Kidney (tissue), 13 donors: ENCODE measurements at regions not wholly inside any gene's neighbourhood (a gene's known extent, or its start where the extent isn't known, plus 50 kb on each side); places are given as distances from the start of the nearest gene placed in this dataset.

Experiments
- DNase-seq, 5 donors: peaks; one replicate each; pipeline ENCODE4 v3.0.0-alpha.2; 2013 to 2020
- FAIRE-seq: peaks from 2 replicates; lab custom pipeline; 2012; peaks lifted over from hg19 to GRCh38; lab: Jason Lieb, UNC
- H3K27ac ChIP-seq, 2 donors: one replicate each; pipeline ENCODE4 v1.7.0; 2013; ENCODE audit warnings: low read depth in 2 of 2, low read length in 2 of 2, inconsistent platforms in 1 of 2
- H3K27me3 ChIP-seq: one replicate; pipeline ENCODE4 v1.7.1; 2013; ENCODE audit warnings: low read length, inconsistent platforms; ENCODE audit not compliant: control insufficient read depth, insufficient read depth
- H3K36me3 ChIP-seq, 3 donors: one replicate each; pipeline versions ENCODE4 v1.7.0 to v1.7.1; 2013; ENCODE audit warnings: low read length in 3 of 3, control low read depth in 1 of 3, inconsistent platforms in 1 of 3; ENCODE audit not compliant: insufficient read depth in 3 of 3, control insufficient read depth in 2 of 3
- H3K4me1 ChIP-seq, 3 donors: one replicate each; pipeline versions ENCODE4 v1.7.0 to v1.7.1; 2013; ENCODE audit warnings: low read length in 3 of 3, inconsistent platforms in 1 of 3, low read depth in 1 of 3; ENCODE audit not compliant: control insufficient read depth in 2 of 3, insufficient read depth in 2 of 3
- H3K4me3 ChIP-seq, 3 donors: one replicate each; pipeline versions ENCODE4 v1.7.0 to v1.8.1; 2013; ENCODE audit warnings: low read length in 3 of 3, control low read depth in 1 of 3, inconsistent platforms in 1 of 3
- H3K9ac ChIP-seq, 3 donors: one replicate each; pipeline versions ENCODE4 v1.7.0 to v1.7.1; 2013; ENCODE audit warnings: low read length in 3 of 3, control low read depth in 1 of 3, inconsistent platforms in 1 of 3
- H3K9me3 ChIP-seq, 3 donors: one replicate each; pipeline versions ENCODE4 v1.7.0 to v1.7.1; 2013; ENCODE audit warnings: low read length in 3 of 3, control low read depth in 1 of 3, inconsistent platforms in 1 of 3; ENCODE audit not compliant: control insufficient read depth in 2 of 3, insufficient read depth in 1 of 3
- CTCF ChIP-seq: IDR thresholded peaks from 3 replicates; pipeline ENCODE4 v1.5.1; 2012; ENCODE audit warnings: mild to moderate bottlenecking, moderate library complexity, borderline replicate concordance; ENCODE audit not compliant: insufficient read depth; ENCODE audit errors: extremely low read depth
- intact Hi-C: fragments of 100-400 bp; cut with DNase I; formaldehyde crosslinking; loops from one replicate; pipeline ENCODE4 v1.11.1; 2022
- donor health status: control.
- donor health status: control.
- donor health status: control.
- donor health status: control.
- donor health status: control.
- donor health status: DM: yes; HTN: yes; CAD: no.
- donor health status: Normal renal cell carcinoma (clear cell type).

- intact Hi-C loops: no loop called here
- FAIRE-seq (no peak), DNase-seq (no peak)
- no peak overlapping the region for H3K9ac ChIP-seq
- no peak overlapping the region for H3K4me3 ChIP-seq
- no peaks in the 10 kb centered on the region for H3K27me3 ChIP-seq
- no peaks in the 10 kb centered on the region for H3K36me3 ChIP-seq
- no peaks in the 10 kb centered on the region for H3K9me3 ChIP-seq
- H3K4me1 ChIP-seq: no peaks in the 10 kb centered on the region
- no peak overlapping the region for H3K27ac ChIP-seq
- no peak for TF ChIP-seq CTCF
Measured at GRCh38 chr7:131613909-131614308, 57.5 kb upstream of the PODXL start.

- H3K27me3 ChIP-seq: no peaks in the 10 kb centered on the region
- no peaks in the 10 kb centered on the region for H3K4me1 ChIP-seq
- no peaks in the 10 kb centered on the region for H3K9me3 ChIP-seq
- no peak for TF ChIP-seq CTCF
- FAIRE-seq: no peak
- no peak for DNase-seq
- no peaks in the 10 kb centered on the region for H3K36me3 ChIP-seq
- H3K4me3 ChIP-seq: no peak overlapping the region
- H3K9ac ChIP-seq: no peak overlapping the region
- H3K27ac ChIP-seq: no peak overlapping the region
- intact Hi-C loops: no loop called here
Measured at GRCh38 chr7:131610007-131610406, 53.6 kb upstream of the PODXL start.

GRCh38 chr7:131608116-131608500 is 51.7 kb upstream of the PODXL start:
- no peaks in the 10 kb centered on the region for H3K36me3 ChIP-seq
- H3K9ac ChIP-seq: no peak overlapping the region
- no peak overlapping the region for H3K4me3 ChIP-seq
- no peak overlapping the region for H3K27ac ChIP-seq
- H3K27me3 ChIP-seq: no peaks in the 10 kb centered on the region
- no peak for TF ChIP-seq CTCF
- intact Hi-C loops: no loop called here
- no peaks in the 10 kb centered on the region for H3K9me3 ChIP-seq
- FAIRE-seq: no peak
- no peaks in the 10 kb centered on the region for H3K4me1 ChIP-seq
- peak in 2 of 5 donors; percentile 27 to 41 for DNase-seq
